H9 (cell line): ENCODE measurements at regions not wholly inside any gene's neighbourhood (a gene's known extent, or its start where the extent isn't known, plus 50 kb on each side); places are given as distances from the start of the nearest gene placed in this dataset.

Experiments
- DNase-seq: peaks from one replicate; pipeline ENCODE4 v3.0.0-alpha.2; 2017
- H2AFZ ChIP-seq: one replicate; pipeline ENCODE4 v1.6.1; 2013; ENCODE audit warnings: mild to moderate bottlenecking, low read length, control low read depth, moderate library complexity
- H2AK5ac ChIP-seq: 2 replicates; pipeline ENCODE4 v1.6.1; 2013; ENCODE audit warnings: low read length, control low read depth, mixed read lengths; ENCODE audit not compliant: insufficient read length
- H2BK120ac ChIP-seq: one replicate; pipeline ENCODE4 v1.6.1; 2013; ENCODE audit warnings: low read depth, mild to moderate bottlenecking, low read length, control low read depth, inconsistent platforms; ENCODE audit not compliant: poor library complexity, severe bottlenecking
- H2BK12ac ChIP-seq: 2 replicates; pipeline ENCODE4 v1.6.1; 2013; ENCODE audit warnings: low read length, control low read depth, mixed read lengths, low read depth; ENCODE audit not compliant: insufficient read length
- H2BK15ac ChIP-seq: 2 replicates; pipeline ENCODE4 v1.6.1; 2013; ENCODE audit warnings: low read depth, low read length, control low read depth
- H2BK20ac ChIP-seq: one replicate; pipeline ENCODE4 v1.6.1; 2013; ENCODE audit warnings: low read depth, mild to moderate bottlenecking, low read length, control low read depth, inconsistent platforms; ENCODE audit not compliant: poor library complexity, severe bottlenecking
- H2BK5ac ChIP-seq: 2 replicates; pipeline ENCODE4 v1.6.1; 2013; ENCODE audit warnings: low read length, control low read depth, mixed read lengths; ENCODE audit not compliant: insufficient read length
- H3K14ac ChIP-seq: 2 replicates; pipeline ENCODE4 v1.6.1; 2013; ENCODE audit warnings: low read length, control low read depth; ENCODE audit not compliant: insufficient read depth
- H3K18ac ChIP-seq: 2 replicates; pipeline ENCODE4 v1.6.1; 2013; ENCODE audit warnings: low read depth, mild to moderate bottlenecking, mixed read lengths, low read length, control low read depth; ENCODE audit not compliant: insufficient read length
- H3K23ac ChIP-seq: 2 replicates; pipeline ENCODE4 v1.6.1; 2013; ENCODE audit warnings: low read length, control low read depth, mixed read lengths, low read depth; ENCODE audit not compliant: insufficient read length
- H3K23me2 ChIP-seq: 2 replicates; pipeline ENCODE4 v1.6.1; 2013; ENCODE audit warnings: low read depth, mild to moderate bottlenecking, mixed read lengths, low read length, control low read depth; ENCODE audit not compliant: insufficient read length, poor library complexity, severe bottlenecking
- H3K27ac ChIP-seq: 2 replicates; pipeline ENCODE4 v1.5.1; 2013; ENCODE audit warnings: low read length, control low read depth, mixed read lengths, low read depth; ENCODE audit not compliant: insufficient read length
- H3K27me3 ChIP-seq: 2 replicates; pipeline ENCODE4 v1.6.1; 2013; ENCODE audit warnings: low read length, control low read depth, inconsistent platforms; ENCODE audit not compliant: insufficient read depth
- H3K4ac ChIP-seq: 2 replicates; pipeline ENCODE4 v1.6.1; 2013; ENCODE audit warnings: low read depth, mild to moderate bottlenecking, control low read depth, inconsistent platforms, low read length, moderate library complexity
- H3K4me1 ChIP-seq: 2 replicates; pipeline ENCODE4 v1.6.1; 2013; ENCODE audit warnings: low read length, control low read depth, inconsistent platforms; ENCODE audit not compliant: insufficient read depth
- H3K4me2 ChIP-seq: 2 replicates; pipeline ENCODE4 v1.6.1; 2013; ENCODE audit warnings: low read length, control low read depth, mixed read lengths; ENCODE audit not compliant: insufficient read length, insufficient read depth
- H3K56ac ChIP-seq: 2 replicates; pipeline ENCODE4 v1.6.1; 2013; ENCODE audit warnings: low read depth, mild to moderate bottlenecking, mixed read lengths, low read length, control low read depth; ENCODE audit not compliant: insufficient read length
- H3K79me1 ChIP-seq: 2 replicates; pipeline ENCODE4 v1.6.1; 2013; ENCODE audit warnings: low read depth, mild to moderate bottlenecking, moderate library complexity, low read length, control low read depth, inconsistent platforms; ENCODE audit not compliant: insufficient read depth, poor library complexity, severe bottlenecking
- H3K79me2 ChIP-seq: 2 replicates; pipeline ENCODE4 v1.6.1; 2013; ENCODE audit warnings: low read length, control low read depth, inconsistent platforms; ENCODE audit not compliant: insufficient read depth
- H3K9ac ChIP-seq: 2 replicates; pipeline ENCODE4 v1.6.1; 2013; ENCODE audit warnings: low read length, control low read depth, mixed read lengths; ENCODE audit not compliant: insufficient read length; ENCODE audit errors: extremely low read depth
- H3K9me3 ChIP-seq: one replicate; pipeline ENCODE4 v1.6.1; 2013; ENCODE audit warnings: low read depth, low read length, inconsistent platforms; ENCODE audit not compliant: control insufficient read depth
- H3T11ph ChIP-seq: one replicate; pipeline ENCODE4 v1.6.1; 2013; ENCODE audit warnings: mild to moderate bottlenecking, low read length, control low read depth, inconsistent platforms
- H4K20me1 ChIP-seq: one replicate; pipeline ENCODE4 v1.6.1; 2013; ENCODE audit not compliant: control insufficient read depth, insufficient read length, insufficient read depth
- H4K5ac ChIP-seq: 2 replicates; pipeline ENCODE4 v1.6.1; 2013; ENCODE audit warnings: low read depth, mild to moderate bottlenecking, mixed read lengths, low read length, control low read depth; ENCODE audit not compliant: insufficient read length
- H4K8ac ChIP-seq: replicated peaks from 2 replicates; pipeline ENCODE4 v1.6.1; 2013; ENCODE audit warnings: low read length, control low read depth, mixed read lengths, low read depth; ENCODE audit not compliant: insufficient read length
- H4K91ac ChIP-seq: 2 replicates; pipeline ENCODE4 v1.6.1; 2013; ENCODE audit warnings: low read depth, mild to moderate bottlenecking, moderate library complexity, mixed read lengths, low read length, control low read depth; ENCODE audit not compliant: insufficient read length
- H3K27ac Mint-ChIP-seq, 3 experiments: 2 replicates in 2 of 3; 3 replicates in 1 of 3; pipeline ENCODE4 v1.8.0; 2020 to 2021; ENCODE audit warnings: mixed read lengths in 3 of 3, mild to moderate bottlenecking in 1 of 3, moderate library complexity in 1 of 3
- H3K27me3 Mint-ChIP-seq: 2 replicates; pipeline ENCODE4 v1.8.0; 2021; ENCODE audit warnings: low read depth, mild to moderate bottlenecking, moderate library complexity, mixed read lengths
- H3K36me3 Mint-ChIP-seq, 3 experiments: 2 replicates in 2 of 3; 3 replicates in 1 of 3; pipeline ENCODE4 v1.8.0; 2020 to 2021; ENCODE audit warnings: low read depth in 3 of 3, mixed read lengths in 3 of 3; ENCODE audit not compliant: insufficient read depth in 1 of 3
- H3K4me1 Mint-ChIP-seq, 2 experiments: 2 replicates each; pipeline ENCODE4 v1.8.0; 2020; ENCODE audit warnings: mixed read lengths in 2 of 2
- H3K4me3 Mint-ChIP-seq, 2 experiments: 2 replicates in 1 of 2; 3 replicates in 1 of 2; pipeline ENCODE4 v1.8.0; 2020 to 2021; ENCODE audit warnings: mild to moderate bottlenecking in 2 of 2, mixed read lengths in 2 of 2, moderate library complexity in 1 of 2
- H3K9me3 Mint-ChIP-seq, 2 experiments: 2 replicates in 1 of 2; 3 replicates in 1 of 2; pipeline ENCODE4 v1.8.0; 2020; ENCODE audit warnings: mild to moderate bottlenecking in 2 of 2, mixed read lengths in 2 of 2, moderate library complexity in 1 of 2
- CTCF ChIP-seq: fragments of 200-600 bp; sonication (generic); conservative IDR thresholded peaks from 3 replicates; pipeline ENCODE4 v1.8.0; 2021; ENCODE audit warnings: antibody characterized with exemption, mild to moderate bottlenecking
- WGBS: extraction: QIAGEN DNeasy Blood & Tissue Kit; methylation state at CpG from one replicate; pipeline ENCODE4 v1.1.7; 2013; ENCODE audit warnings: missing lambda C conversion rate, low lambda C conversion rate, mixed read lengths; ENCODE audit not compliant: insufficient read length; ENCODE audit errors: extremely low coverage; 5-methylcytosine and 5-hydroxymethylcytosine counted together

GRCh38 chr10:83942410-83942809 lies 196.9 kb upstream of the GHITM start:
- Histone ChIP-seq H2BK12ac (no peak overlapping the region), H2BK15ac (no peak overlapping the region), H3K79me2 (no peaks in the 10 kb centered on the region), H3K23me2 (no peaks in the 10 kb centered on the region), H3K79me1 (no peaks in the 10 kb centered on the region), H3K9ac (no peak overlapping the region), H3K4me2 (no peak overlapping the region), H3K27ac (no peak overlapping the region), H3K27me3 (no peaks in the 10 kb centered on the region), H3K56ac (no peak overlapping the region), H3K4me1 (no peaks in the 10 kb centered on the region), H4K5ac (no peak overlapping the region), H2BK5ac (no peak overlapping the region), H2BK20ac (no peak overlapping the region), H3K14ac (no peak overlapping the region), H3K4ac (no peak overlapping the region), H3T11ph (no peak overlapping the region), H2AK5ac (no peak overlapping the region), H2BK120ac (no peak overlapping the region), H2AFZ (no peak overlapping the region), H4K91ac (no peak overlapping the region), H3K9me3 (no peaks in the 10 kb centered on the region), H3K18ac (no peak overlapping the region), H4K8ac (no peak overlapping the region), H4K20me1 (no peaks in the 10 kb centered on the region), H3K23ac (no peak overlapping the region)
- Mint-ChIP-seq H3K4me1 (peaks cover 24 to 25% of the 10 kb centered on the region in 2 experiments), H3K27ac (no peak overlapping the region), H3K9me3 (no peaks in the 10 kb centered on the region), H3K36me3 (no peaks in the 10 kb centered on the region), H3K4me3 (no peak overlapping the region), H3K27me3 (peaks cover 42% of the 10 kb centered on the region)
- no peak for TF ChIP-seq CTCF
- WGBS = no CpG with 5 or more reads among the region's 3 CpGs
- no peak for DNase-seq
